OCI-LY1 (cell line): ENCODE measurements at regions not wholly inside any gene's neighbourhood (a gene's known extent, or its start where the extent isn't known, plus 50 kb on each side); places are given as distances from the start of the nearest gene placed in this dataset.
A peak's percentile ranks its signal among the peaks of the same experiment; 100 is the strongest.

Source experiments
- H2AFZ ChIP-seq: fragments of 200-600 bp; sonication (generic), shearing (Covaris generic); 2 replicates; pipeline ENCODE4 v1.6.0; 2014; ENCODE audit warnings: antibody characterized with exemption, mild to moderate bottlenecking, low read length
- H3F3A ChIP-seq: fragments of 200-600 bp; sonication (generic), shearing (Covaris generic); 2 replicates; pipeline ENCODE4 v1.6.0; 2014; ENCODE audit warnings: mild to moderate bottlenecking, antibody characterized with exemption, low read length, moderate library complexity; ENCODE audit not compliant: insufficient read depth
- H3K27ac ChIP-seq: fragments of 200-600 bp; sonication (generic); 2 replicates; pipeline ENCODE4 v1.5.1; 2014; ENCODE audit warnings: low read length, mixed run types, mild to moderate bottlenecking, low read depth; ENCODE audit not compliant: poor library complexity, severe bottlenecking
- H3K27me3 ChIP-seq: fragments of 200-600 bp; sonication (generic); 2 replicates; pipeline ENCODE4 v1.6.0; 2014; ENCODE audit warnings: antibody characterized with exemption, mild to moderate bottlenecking, low read length, moderate library complexity; ENCODE audit not compliant: insufficient read depth
- H3K36me3 ChIP-seq: fragments of 200-600 bp; sonication (generic); 2 replicates; pipeline ENCODE4 v1.6.1; 2014; ENCODE audit warnings: mild to moderate bottlenecking, antibody characterized with exemption, low read length, moderate library complexity, mixed read lengths; ENCODE audit not compliant: insufficient read depth
- H3K4me1 ChIP-seq: fragments of 200-600 bp; sonication (generic); 2 replicates; pipeline ENCODE4 v1.5.1; 2014; ENCODE audit warnings: mild to moderate bottlenecking, low read length, moderate library complexity; ENCODE audit not compliant: insufficient read depth, severe bottlenecking
- H3K4me2 ChIP-seq: fragments of 200-600 bp; sonication (generic), shearing (Covaris generic); 2 replicates; pipeline ENCODE4 v1.6.1; 2014; ENCODE audit warnings: low read length
- H3K4me3 ChIP-seq: fragments of 200-600 bp; sonication (generic); 2 replicates; pipeline ENCODE4 v1.5.1; 2014; ENCODE audit warnings: low read length, low read depth, mild to moderate bottlenecking, mixed read lengths; ENCODE audit not compliant: poor library complexity, severe bottlenecking
- H3K79me2 ChIP-seq: fragments of 200-600 bp; shearing (Covaris generic); 2 replicates; pipeline ENCODE4 v1.6.1; 2016; ENCODE audit warnings: mixed run types, low read length, mixed read lengths; ENCODE audit not compliant: insufficient read depth
- H3K9ac ChIP-seq: fragments of 200-600 bp; sonication (generic), shearing (Covaris generic); 2 replicates; pipeline ENCODE4 v1.6.1; 2014; ENCODE audit warnings: mild to moderate bottlenecking, low read length, mixed read lengths
- H3K9me2 ChIP-seq: fragments of 200-600 bp; sonication (generic), shearing (Covaris generic); 2 replicates; pipeline ENCODE4 v1.6.1; 2014; ENCODE audit warnings: low read depth, mild to moderate bottlenecking, low read length, mixed read lengths
- H3K9me3 ChIP-seq: fragments of 200-600 bp; shearing (Covaris generic); 2 replicates; pipeline ENCODE4 v1.6.1; 2014; ENCODE audit warnings: low read length, mixed read lengths
- H4K20me1 ChIP-seq: fragments of 200-600 bp; sonication (generic), shearing (Covaris generic); 2 replicates; pipeline ENCODE4 v1.6.0; 2016; ENCODE audit warnings: mild to moderate bottlenecking, low read length; ENCODE audit not compliant: insufficient read depth
- EZH2 ChIP-seq: fragments of 200-600 bp; sonication (generic), shearing (Covaris generic); IDR thresholded peaks from 2 replicates; pipeline ENCODE4 v1.8.0; 2017; ENCODE audit warnings: borderline replicate concordance, mixed run types, mild to moderate bottlenecking, antibody characterized with exemption, low read length, moderate library complexity, mixed read lengths
- TF ChIP-seq, protein P1 (sequence below): fragments of 200-600 bp; sonication (generic), shearing (Covaris generic); IDR thresholded peaks from 2 replicates; pipeline ENCODE4 v1.5.1; 2017; ENCODE audit warnings: mild to moderate bottlenecking, antibody characterized with exemption, low read length, moderate library complexity, mixed read lengths

GRCh38 chr12:92554158-92555073 is 148.4 kb upstream of the PLEKHG7 start:
- Histone ChIP-seq H3K4me3 (no peak overlapping the region), H3K36me3 (no peaks in the 10 kb centered on the region), H3K4me2 (no peak overlapping the region), H3K9ac (no peak overlapping the region), H3K27ac (no peak overlapping the region), H3K4me1 (peaks cover 32% of the 10 kb centered on the region), H3K79me2 (no peaks in the 10 kb centered on the region), H3K27me3 (no peaks in the 10 kb centered on the region), H4K20me1 (no peaks in the 10 kb centered on the region), H3K9me3 (no peaks in the 10 kb centered on the region), H3K9me2 (no peaks in the 10 kb centered on the region), H3F3A (no peaks in the 10 kb centered on the region), H2AFZ (peak overlapping the region; percentile 18; the same call in 1 of the 2 replicates)
- TF ChIP-seq EZH2 = no peak

- no peaks in the 10 kb centered on the region for H3K36me3 ChIP-seq
- no peaks in the 10 kb centered on the region for H3K9me3 ChIP-seq
- 0 out of 2 replicates have a peak overlapping the region, but pooled peaks have one; percentile 78 for H2AFZ ChIP-seq
- H3K9me2 ChIP-seq = no peaks in the 10 kb centered on the region
- H3K27ac ChIP-seq = no peak overlapping the region
- H3K27me3 ChIP-seq = no peaks in the 10 kb centered on the region
- H3K4me1 ChIP-seq = peaks cover 32% of the 10 kb centered on the region
- no peak overlapping the region for H3K4me2 ChIP-seq
- no peaks in the 10 kb centered on the region for H3F3A ChIP-seq
- H3K79me2 ChIP-seq = no peaks in the 10 kb centered on the region
- H3K9ac ChIP-seq = no peak overlapping the region
- no peak overlapping the region for H3K4me3 ChIP-seq
- no peak for TF ChIP-seq EZH2
- TF ChIP-seq, protein P1, sequence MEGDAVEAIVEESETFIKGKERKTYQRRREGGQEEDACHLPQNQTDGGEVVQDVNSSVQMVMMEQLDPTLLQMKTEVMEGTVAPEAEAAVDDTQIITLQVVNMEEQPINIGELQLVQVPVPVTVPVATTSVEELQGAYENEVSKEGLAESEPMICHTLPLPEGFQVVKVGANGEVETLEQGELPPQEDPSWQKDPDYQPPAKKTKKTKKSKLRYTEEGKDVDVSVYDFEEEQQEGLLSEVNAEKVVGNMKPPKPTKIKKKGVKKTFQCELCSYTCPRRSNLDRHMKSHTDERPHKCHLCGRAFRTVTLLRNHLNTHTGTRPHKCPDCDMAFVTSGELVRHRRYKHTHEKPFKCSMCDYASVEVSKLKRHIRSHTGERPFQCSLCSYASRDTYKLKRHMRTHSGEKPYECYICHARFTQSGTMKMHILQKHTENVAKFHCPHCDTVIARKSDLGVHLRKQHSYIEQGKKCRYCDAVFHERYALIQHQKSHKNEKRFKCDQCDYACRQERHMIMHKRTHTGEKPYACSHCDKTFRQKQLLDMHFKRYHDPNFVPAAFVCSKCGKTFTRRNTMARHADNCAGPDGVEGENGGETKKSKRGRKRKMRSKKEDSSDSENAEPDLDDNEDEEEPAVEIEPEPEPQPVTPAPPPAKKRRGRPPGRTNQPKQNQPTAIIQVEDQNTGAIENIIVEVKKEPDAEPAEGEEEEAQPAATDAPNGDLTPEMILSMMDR = no peak
- no peaks in the 10 kb centered on the region for H4K20me1 ChIP-seq
These were observed 149.4 kb upstream of the PLEKHG7 start for GRCh38 chr12:92553389-92553788.

DNA sequence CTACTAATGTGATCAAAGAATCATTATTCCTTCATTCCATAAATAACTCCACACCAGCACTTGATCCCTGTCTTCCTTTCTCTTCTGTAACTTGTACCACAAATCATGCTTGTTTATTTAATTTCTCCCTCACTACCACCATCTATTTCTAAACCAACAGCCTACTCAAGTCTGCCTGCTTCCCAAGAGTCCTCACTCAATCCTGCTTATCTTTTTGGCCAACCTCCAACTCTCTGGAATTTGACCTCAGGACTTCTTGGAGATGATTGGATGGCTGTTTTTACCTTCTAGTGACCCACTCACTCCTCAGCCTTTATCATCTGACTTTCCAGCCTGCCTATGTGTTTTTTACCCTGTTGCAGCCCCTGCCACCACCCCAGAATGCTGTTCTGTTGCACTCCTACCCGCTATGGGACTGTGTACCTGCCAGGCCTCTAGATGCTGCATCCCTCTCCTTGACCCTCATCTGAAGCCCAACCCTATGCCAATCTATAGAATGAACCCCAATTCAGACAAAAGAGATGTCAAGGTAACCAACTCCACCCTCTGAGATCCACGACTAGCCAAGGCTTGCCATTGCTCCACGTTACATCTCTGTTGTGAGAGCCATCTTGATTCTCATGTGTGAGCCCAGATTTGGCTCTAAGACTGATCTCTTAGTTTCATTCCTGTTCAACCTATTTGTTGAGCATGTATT is 150.2 kb upstream of the PLEKHG7 start:
- no peaks in the 10 kb centered on the region for H4K20me1 ChIP-seq
- TF ChIP-seq EZH2 = no peak
- H3K79me2 ChIP-seq = no peaks in the 10 kb centered on the region
- H3K36me3 ChIP-seq = no peaks in the 10 kb centered on the region
- no peaks in the 10 kb centered on the region for H3K9me2 ChIP-seq
- H3K4me2 ChIP-seq = no peak overlapping the region
- H2AFZ ChIP-seq = no peak overlapping the region
- no peak overlapping the region for H3K27ac ChIP-seq
- no peaks in the 10 kb centered on the region for H3F3A ChIP-seq
- no peak overlapping the region for H3K9ac ChIP-seq
- H3K4me1 ChIP-seq = peaks cover 32% of the 10 kb centered on the region
- H3K9me3 ChIP-seq = no peaks in the 10 kb centered on the region
- H3K27me3 ChIP-seq = no peaks in the 10 kb centered on the region
- H3K4me3 ChIP-seq = no peak overlapping the region

DNA sequence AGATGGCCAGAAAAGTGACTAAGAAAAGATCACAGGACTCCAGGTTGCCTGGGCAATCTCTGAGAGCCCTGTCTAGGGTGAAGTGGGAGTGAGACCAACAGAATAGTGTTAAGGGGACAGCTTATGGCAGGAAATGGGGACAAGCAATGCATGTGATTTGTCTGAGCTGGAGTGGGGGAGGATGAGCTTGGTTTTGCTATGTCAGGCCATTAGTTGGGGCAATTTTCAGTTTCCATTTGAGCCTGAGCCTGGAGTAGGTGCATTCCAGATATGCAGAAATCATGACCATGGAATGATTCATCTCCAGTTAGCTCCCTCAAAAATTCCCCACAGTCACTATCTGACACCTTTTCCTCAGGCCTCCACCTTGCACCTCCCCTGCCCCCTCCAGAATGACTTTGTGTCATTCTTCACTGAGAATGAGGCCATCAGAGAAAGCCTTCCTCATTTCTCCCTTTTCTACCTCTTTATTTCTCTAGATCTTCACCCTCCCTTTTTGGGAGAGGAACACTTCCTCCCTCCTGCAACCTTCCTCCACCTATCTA is 150.9 kb upstream of the PLEKHG7 start:
- H3F3A ChIP-seq = no peaks in the 10 kb centered on the region
- no peak overlapping the region for H3K4me3 ChIP-seq
- no peaks in the 10 kb centered on the region for H4K20me1 ChIP-seq
- TF ChIP-seq, protein P1 = no peak
- no peak for TF ChIP-seq EZH2
- no peak overlapping the region for H3K9ac ChIP-seq
- H3K4me2 ChIP-seq = no peak overlapping the region
- H3K9me2 ChIP-seq = no peaks in the 10 kb centered on the region
- 0 out of 2 replicates have a peak overlapping the region, but pooled peaks have one; percentile 10 for H2AFZ ChIP-seq
- no peaks in the 10 kb centered on the region for H3K36me3 ChIP-seq
- no peaks in the 10 kb centered on the region for H3K9me3 ChIP-seq
- H3K27ac ChIP-seq = no peak overlapping the region
- peaks cover 27% of the 10 kb centered on the region for H3K4me1 ChIP-seq
- no peaks in the 10 kb centered on the region for H3K27me3 ChIP-seq
- H3K79me2 ChIP-seq = no peaks in the 10 kb centered on the region
